Gastroesophageal sphincter (tissue), 4 donors: ENCODE measurements at regions not wholly inside any gene's neighbourhood (a gene's known extent, or its start where the extent isn't known, plus 50 kb on each side); places are given as distances from the start of the nearest gene placed in this dataset.

Experiments
- ATAC-seq: fragments of 150-250 bp; one replicate; pipeline ENCODE4 v1.9.1; 2016; ENCODE audit warnings: mild to moderate bottlenecking, moderate library complexity
- H3K27ac ChIP-seq, 4 donors: fragments of 200-600 bp; sonication (generic) in 3 of 4; 1 replicate in 3 of 4; 2 replicates in 1 of 4; pipeline ENCODE4 v1.5.1; 2016 to 2019
- H3K27me3 ChIP-seq: fragments of 200-600 bp; sonication (generic); one replicate; pipeline ENCODE4 v1.5.1; 2019
- H3K36me3 ChIP-seq, 2 donors: fragments of 200-600 bp; sonication (generic); one replicate each; pipeline ENCODE4 v1.5.1; 2019; ENCODE audit warnings: control low read depth in 1 of 2
- H3K4me1 ChIP-seq, 3 donors: fragments of 200-600 bp; sonication (generic); 1 replicate in 2 of 3; 2 replicates in 1 of 3; pipeline ENCODE4 v1.5.1; 2016 to 2019; ENCODE audit warnings: control low read depth in 2 of 3
- H3K4me3 ChIP-seq, 2 donors: fragments of 200-600 bp; sonication (generic); one replicate each; pipeline ENCODE4 v1.5.1; 2019; ENCODE audit warnings: mild to moderate bottlenecking in 1 of 2, moderate library complexity in 1 of 2
- H3K9me3 ChIP-seq, 3 donors: fragments of 200-600 bp; sonication (generic); one replicate each; pipeline ENCODE4 v1.5.1; 2017 to 2019; ENCODE audit warnings: control low read depth in 2 of 3
- EP300 ChIP-seq: sonication (generic); formaldehyde crosslinking; IDR thresholded peaks from one replicate; pipeline ENCODE4 v1.6.1; 2017; ENCODE audit warnings: antibody characterized with exemption, mild to moderate bottlenecking
- POLR2A ChIP-seq, 2 donors: fragments of 450-650 bp; IDR thresholded peaks; one replicate each; pipeline ENCODE4 v1.6.1; 2017; ENCODE audit warnings: antibody characterized with exemption in 2 of 2, mild to moderate bottlenecking in 2 of 2, moderate library complexity in 1 of 2
- POLR2AphosphoS5 ChIP-seq: sonication (generic); formaldehyde crosslinking; IDR thresholded peaks from one replicate; pipeline ENCODE4 v1.6.1; 2017; ENCODE audit warnings: antibody characterized with exemption
- WGBS, 2 donors: methylation state at CpG; one replicate each; pipeline ENCODE4 v1.1.5; 2018; ENCODE audit warnings: low coverage in 1 of 2; 5-methylcytosine and 5-hydroxymethylcytosine counted together
- TF ChIP-seq, protein P1 (sequence below), 4 experiments: fragments of 200-600 bp in 2 of 4; fragments of 450-650 bp in 2 of 4; sonication (generic) in 1 of 4; IDR thresholded peaks; one replicate each; pipeline ENCODE4 v1.5.1; 2017 to 2019; ENCODE audit warnings: antibody characterized with exemption in 4 of 4, mild to moderate bottlenecking in 2 of 4, moderate library complexity in 2 of 4

DNA sequence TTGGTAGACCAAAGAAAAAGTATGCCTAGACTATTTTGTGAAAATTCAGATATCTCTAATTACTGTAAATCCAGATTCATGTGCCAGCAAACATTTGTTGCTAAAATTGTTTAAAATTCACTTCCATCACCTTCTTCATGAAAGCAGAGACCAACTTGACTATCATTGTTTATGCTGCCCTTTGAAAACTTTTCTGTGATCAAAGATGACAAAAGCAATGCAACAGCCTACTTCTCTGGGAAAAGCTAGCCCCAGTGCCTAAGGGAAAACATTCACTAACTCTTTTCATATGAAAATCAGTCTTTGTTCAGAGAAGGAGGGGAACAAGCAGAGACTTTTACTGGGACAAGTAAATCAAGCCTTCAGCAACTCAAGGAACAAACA lies 178.0 kb upstream of the P2RY1 start:
- no peaks in the 10 kb centered on the region for H3K27me3 ChIP-seq
- no peaks in the 10 kb centered on the region for H3K36me3 ChIP-seq
- H3K27ac ChIP-seq: peak overlapping the region in 1 of 4 donors; percentile 12
- TF ChIP-seq POLR2A (IDR thresholded peaks at IDR 0.05): no peak
- TF ChIP-seq POLR2AphosphoS5: no peak
- no peak overlapping the region for H3K4me3 ChIP-seq
- no peaks in the 10 kb centered on the region for H3K9me3 ChIP-seq
- ATAC-seq: no peak
- no peaks in the 10 kb centered on the region for H3K4me1 ChIP-seq

DNA sequence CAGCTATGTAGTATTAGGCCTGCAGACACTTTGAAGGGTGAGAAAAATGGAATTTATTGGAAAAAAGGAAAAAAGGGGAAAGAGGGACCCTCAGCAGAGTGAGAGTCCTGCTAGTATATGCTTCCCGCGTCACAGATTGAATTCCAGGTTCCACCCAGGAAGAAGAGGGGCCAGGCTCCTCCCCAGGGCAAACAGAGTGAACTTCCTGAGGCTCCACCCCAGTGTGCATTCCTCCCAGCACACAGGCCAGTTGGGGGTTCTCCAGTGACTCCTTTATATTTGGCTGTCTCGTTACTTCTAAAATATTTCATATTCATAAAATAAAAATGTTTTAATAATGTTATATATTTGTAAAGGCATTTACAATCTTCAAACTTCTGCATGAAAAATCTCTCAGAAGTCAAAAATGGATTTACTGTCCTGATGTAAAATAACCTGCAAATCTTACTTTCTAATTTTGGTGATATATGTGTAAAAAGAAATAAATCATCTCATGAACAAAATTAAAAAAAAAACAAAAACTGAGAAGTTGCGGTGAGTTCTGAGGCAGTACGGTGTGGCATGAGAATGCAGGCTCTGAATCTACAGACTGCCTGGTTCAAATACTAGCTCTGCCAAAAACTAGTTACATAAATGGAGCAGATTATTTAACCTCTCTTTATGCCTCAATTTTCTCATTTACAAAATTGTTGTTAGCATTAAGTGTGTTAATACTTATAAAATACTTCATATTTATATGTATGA lies 175.8 kb upstream of the P2RY1 start:
- H3K27ac ChIP-seq: no peak overlapping the region
- H3K9me3 ChIP-seq: no peaks in the 10 kb centered on the region
- TF ChIP-seq, protein P1, sequence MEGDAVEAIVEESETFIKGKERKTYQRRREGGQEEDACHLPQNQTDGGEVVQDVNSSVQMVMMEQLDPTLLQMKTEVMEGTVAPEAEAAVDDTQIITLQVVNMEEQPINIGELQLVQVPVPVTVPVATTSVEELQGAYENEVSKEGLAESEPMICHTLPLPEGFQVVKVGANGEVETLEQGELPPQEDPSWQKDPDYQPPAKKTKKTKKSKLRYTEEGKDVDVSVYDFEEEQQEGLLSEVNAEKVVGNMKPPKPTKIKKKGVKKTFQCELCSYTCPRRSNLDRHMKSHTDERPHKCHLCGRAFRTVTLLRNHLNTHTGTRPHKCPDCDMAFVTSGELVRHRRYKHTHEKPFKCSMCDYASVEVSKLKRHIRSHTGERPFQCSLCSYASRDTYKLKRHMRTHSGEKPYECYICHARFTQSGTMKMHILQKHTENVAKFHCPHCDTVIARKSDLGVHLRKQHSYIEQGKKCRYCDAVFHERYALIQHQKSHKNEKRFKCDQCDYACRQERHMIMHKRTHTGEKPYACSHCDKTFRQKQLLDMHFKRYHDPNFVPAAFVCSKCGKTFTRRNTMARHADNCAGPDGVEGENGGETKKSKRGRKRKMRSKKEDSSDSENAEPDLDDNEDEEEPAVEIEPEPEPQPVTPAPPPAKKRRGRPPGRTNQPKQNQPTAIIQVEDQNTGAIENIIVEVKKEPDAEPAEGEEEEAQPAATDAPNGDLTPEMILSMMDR (IDR thresholded peaks at IDR 0.05): no peak
- TF ChIP-seq POLR2AphosphoS5 (no peak), POLR2A (IDR thresholded peaks at IDR 0.05) (no peak), EP300 (no peak)
- 48 to 98% methylated on average over 3 to 5 of the region's 5 CpGs for WGBS, 2 donors
- no peak for ATAC-seq
- H3K4me3 ChIP-seq: no peak overlapping the region
- no peaks in the 10 kb centered on the region for H3K36me3 ChIP-seq
- H3K27me3 ChIP-seq: no peaks in the 10 kb centered on the region
- H3K4me1 ChIP-seq: no peaks in the 10 kb centered on the region

DNA sequence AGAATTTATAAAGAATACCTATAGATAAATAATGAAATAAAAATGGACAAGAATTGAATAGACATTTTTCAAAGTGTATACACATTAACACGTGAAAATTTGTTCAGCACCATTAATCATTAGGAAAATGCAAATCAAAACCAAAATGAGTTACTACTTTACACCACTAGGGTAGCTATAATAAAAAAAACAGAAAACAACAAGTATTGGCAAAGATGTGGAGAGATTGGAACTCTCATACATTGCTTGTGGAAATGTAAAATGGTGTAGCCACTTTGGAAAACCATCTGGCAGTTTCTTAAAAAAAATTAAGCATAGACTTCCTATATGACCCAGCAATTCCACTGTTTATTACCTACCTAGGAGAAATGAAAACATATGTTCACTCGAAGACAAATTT lies 172.8 kb upstream of the P2RY1 start:
- Histone ChIP-seq H3K36me3 (no peaks in the 10 kb centered on the region), H3K4me1 (no peaks in the 10 kb centered on the region), H3K27me3 (no peaks in the 10 kb centered on the region), H3K27ac (no peak overlapping the region), H3K9me3 (no peaks in the 10 kb centered on the region), H3K4me3 (no peak overlapping the region)
- ATAC-seq: no peak
- 57 to 85% methylated on average over 2 of the region's 2 CpGs for WGBS, 2 donors
- TF ChIP-seq EP300 (no peak), POLR2AphosphoS5 (no peak), POLR2A (IDR thresholded peaks at IDR 0.05) (no peak)
- TF ChIP-seq, protein P1 (IDR thresholded peaks at IDR 0.05): no peak

DNA sequence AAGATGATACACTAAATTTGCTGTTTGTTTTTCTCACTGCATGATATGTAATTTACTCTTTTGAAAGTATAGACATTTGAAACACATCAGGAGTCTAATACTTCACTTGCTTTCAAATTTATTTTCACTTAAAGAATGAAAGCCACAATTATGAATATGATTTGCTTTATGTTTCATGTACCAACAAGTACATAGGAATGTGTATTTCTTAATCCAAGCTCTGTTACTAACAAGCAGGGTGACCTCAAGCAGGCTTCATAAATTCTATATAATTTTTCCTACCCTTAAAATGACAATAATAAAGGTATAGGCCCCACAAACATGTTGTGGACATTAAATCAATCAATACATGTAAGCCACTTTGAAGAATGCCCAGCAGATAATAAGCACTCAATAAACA lies 170.2 kb upstream of the P2RY1 start:
- Histone ChIP-seq H3K27ac (no peak overlapping the region), H3K4me3 (no peak overlapping the region), H3K27me3 (no peaks in the 10 kb centered on the region), H3K4me1 (no peaks in the 10 kb centered on the region), H3K9me3 (no peaks in the 10 kb centered on the region), H3K36me3 (no peaks in the 10 kb centered on the region)
- no peak for ATAC-seq
- TF ChIP-seq EP300 (no peak), POLR2A (IDR thresholded peaks at IDR 0.05) (no peak), POLR2AphosphoS5 (no peak)
- TF ChIP-seq, protein P1 (IDR thresholded peaks at IDR 0.05): no peak

DNA sequence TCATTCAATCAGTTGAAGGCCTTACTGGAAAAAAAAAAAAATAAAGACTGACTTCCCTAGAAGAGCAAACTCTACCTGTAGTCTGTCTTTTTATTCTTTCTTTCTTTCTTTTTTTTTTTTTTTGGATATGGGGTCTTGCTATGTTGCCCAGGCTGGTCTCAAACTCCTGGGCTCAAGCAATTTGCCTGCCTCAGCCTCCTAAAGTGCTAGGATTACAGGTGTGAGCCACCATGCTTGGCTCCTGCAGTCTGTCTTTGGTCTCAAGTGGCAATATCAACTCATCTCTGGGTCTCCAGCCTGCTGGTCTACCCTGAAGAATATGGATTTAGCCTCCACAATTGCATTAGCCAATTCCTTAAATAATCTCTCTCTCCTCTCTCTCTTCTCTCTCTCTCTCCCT lies 167.7 kb upstream of the P2RY1 start:
- Histone ChIP-seq H3K4me1 (no peaks in the 10 kb centered on the region), H3K36me3 (no peaks in the 10 kb centered on the region), H3K27ac (no peak overlapping the region), H3K27me3 (no peaks in the 10 kb centered on the region), H3K9me3 (no peaks in the 10 kb centered on the region), H3K4me3 (no peak overlapping the region)
- no peak for ATAC-seq
- TF ChIP-seq POLR2A (IDR thresholded peaks at IDR 0.05) (no peak), EP300 (no peak), POLR2AphosphoS5 (no peak)
- TF ChIP-seq, protein P1 (IDR thresholded peaks at IDR 0.05): no peak
